ENCODE measurements at regions not wholly inside any gene's neighbourhood (a gene's known extent, or its start where the extent isn't known, plus 50 kb on each side); places are given as distances from the start of the nearest gene placed in this dataset.

- TF ChIP-seq POLR2A (IDR thresholded peaks at IDR 0.05; ENCODE audit: low read length) = no peak
- TF ChIP-seq CTCF (IDR thresholded peaks at IDR 0.05) = no peak
- no peak for TF ChIP-seq MYC (IDR thresholded peaks at IDR 0.05; ENCODE audit: borderline replicate concordance, low read length)
- TF ChIP-seq ZNF302 (CRISPR knock-in tag; IDR thresholded peaks at IDR 0.05) = no peak
- no peak for TF ChIP-seq SMC3 (IDR thresholded peaks at IDR 0.05)
- no peak for TF ChIP-seq KDM1A (IDR thresholded peaks at IDR 0.05; ENCODE audit: low read depth)
- no peak for TF ChIP-seq EP300 (IDR thresholded peaks at IDR 0.05)
- TF ChIP-seq KDM5A (IDR thresholded peaks at IDR 0.05) = no peak
- no peak for TF ChIP-seq JUNB (IDR thresholded peaks at IDR 0.05)
- TF ChIP-seq PBX3 (IDR thresholded peaks at IDR 0.05) = no peak
- TF ChIP-seq HOXA7 (CRISPR knock-in tag; IDR thresholded peaks at IDR 0.05) = no peak
- no peak for TF ChIP-seq RNF2 (IDR thresholded peaks at IDR 0.05; ENCODE audit: borderline replicate concordance, low read depth)
- TF ChIP-seq CEBPB (IDR thresholded peaks at IDR 0.05) = no peak
- no peak for TF ChIP-seq HDAC2 (IDR thresholded peaks at IDR 0.05)
Measured at GRCh38 chr14:26328791-26329190, 269.0 kb downstream of the NOVA1 start.

Data from A549 (cell line).